HL-60 (cell line): ENCODE measurements at regions not wholly inside any gene's neighbourhood (a gene's known extent, or its start where the extent isn't known, plus 50 kb on each side); places are given as distances from the start of the nearest gene placed in this dataset.

Experiments used
- CTCF ChIP-seq: IDR thresholded peaks from one replicate; pipeline ENCODE4 v1.5.1; 2011; ENCODE audit warnings: low read length, control low read depth, inconsistent platforms; ENCODE audit not compliant: insufficient read depth
- POLR2AphosphoS5 ChIP-seq: IDR thresholded peaks from 2 replicates; pipeline ENCODE4 v1.6.1; 2012; ENCODE audit warnings: low read depth
- REST ChIP-seq: IDR thresholded peaks from 2 replicates; pipeline ENCODE4 v1.6.1; 2012; ENCODE audit warnings: low read depth; ENCODE audit not compliant: insufficient replicate concordance

DNA sequence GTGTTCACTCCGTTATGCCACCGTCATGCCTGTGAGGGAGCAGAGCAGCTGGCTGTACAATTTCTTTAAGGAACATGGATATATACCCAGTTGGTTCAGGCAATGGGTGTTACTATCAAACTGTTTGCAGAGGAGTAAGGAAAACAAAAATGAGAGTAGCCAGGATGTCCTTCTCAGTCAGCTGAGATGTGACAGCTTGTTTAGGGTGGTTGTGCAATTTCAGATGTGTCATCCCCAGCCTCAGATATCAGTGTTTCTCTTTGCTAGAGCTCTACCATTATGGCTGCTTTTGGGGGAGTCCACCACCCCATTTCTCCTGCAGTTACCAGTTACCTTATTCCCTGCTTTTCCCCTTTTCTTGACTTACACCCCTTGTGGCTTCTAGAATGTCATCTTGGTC, 135.2 kb upstream of the SLC24A2 start:
- no peak for TF ChIP-seq CTCF
- no peak for TF ChIP-seq REST
- TF ChIP-seq POLR2AphosphoS5 = no peak
